HCT116 (cell line): ENCODE measurements at regions not wholly inside any gene's neighbourhood (a gene's known extent, or its start where the extent isn't known, plus 50 kb on each side); places are given as distances from the start of the nearest gene placed in this dataset.

Experiments
- ATAC-seq: fragments of 200-7000 bp; cut with Tn5 transposase; 2 replicates; pipeline ENCODE4 v1.9.1; 2020; ENCODE audit warnings: mild to moderate bottlenecking, moderate library complexity
- BruUV-seq: library from RNA; stranded (reverse); fragments of 400-500 nt; replicated peaks from 2 replicates; lab custom pipeline; 2021; lab: Mats Ljungman, UMichigan
- CTCF ChIA-PET: fragments of 300-600 bp; sonication (Branson Sonifier 250); formaldehyde crosslinking; loops from one replicate; lab custom pipeline; 2021; ENCODE audit warnings: antibody characterized with exemption; lab: Charles Lee
- POLR2A ChIA-PET: fragments of 300-600, 350-600 bp; sonication (Branson Sonifier 250); formaldehyde crosslinking; loops from one replicate; lab custom pipeline; 2021; ENCODE audit warnings: antibody characterized with exemption; lab: Charles Lee
- RAD21 ChIA-PET, 2 experiments: fragments of 300-600 bp; sonication (Branson Sonifier 250); formaldehyde crosslinking; loops; one replicate each; lab custom pipeline; 2023; ENCODE audit warnings: low total read pairs in 2 of 2; ENCODE audit not compliant: uncharacterized antibody in 2 of 2, unreplicated experiment in 2 of 2, low non-redundant PET in 1 of 2; lab: Charles Lee
- DNase-seq: peaks from one replicate; pipeline ENCODE4 v3.0.0-alpha.2; 2010; ENCODE audit warnings: low read depth, low spot score
- H2AFZ ChIP-seq: fragments of 200-600 bp; shearing (Covaris generic), sonication (generic); 2 replicates; pipeline ENCODE4 v1.6.1; 2017; ENCODE audit warnings: low read depth, mixed run types, mixed read lengths, antibody characterized with exemption, low read length; ENCODE audit not compliant: poor library complexity, severe bottlenecking
- H3K27ac ChIP-seq: 2 replicates; pipeline ENCODE4 v1.5.1; 2012; ENCODE audit warnings: low read depth, low read length
- H3K27me3 ChIP-seq: fragments of 200-600 bp; sonication (generic); 2 replicates; pipeline ENCODE4 v1.6.1; 2016; ENCODE audit warnings: mixed run types, low read length, mixed read lengths; ENCODE audit not compliant: insufficient read depth
- H3K36me3 ChIP-seq, 2 experiments: fragments of 200-500 bp in 1 of 2; fragments of 200-600 bp in 1 of 2; sonication (Bioruptor generic) in 1 of 2; sonication (generic) in 1 of 2; 2 replicates each; pipeline versions ENCODE4 v1.5.1 to v1.6.1; 2014 to 2016; ENCODE audit warnings: low read length in 2 of 2, inconsistent platforms in 1 of 2, mixed read lengths in 1 of 2, mixed run types in 1 of 2; ENCODE audit not compliant: insufficient read depth in 2 of 2, control insufficient read depth in 1 of 2
- H3K4me1 ChIP-seq, 2 experiments: fragments of 200-600 bp in 1 of 2; sonication (generic) in 1 of 2; 2 replicates each; pipeline versions ENCODE4 v1.5.1 to v1.6.1; 2012 to 2017; ENCODE audit warnings: low read length in 2 of 2, inconsistent platforms in 1 of 2, mild to moderate bottlenecking in 1 of 2, mixed read lengths in 1 of 2, mixed run types in 1 of 2, moderate library complexity in 1 of 2; ENCODE audit not compliant: insufficient read depth in 2 of 2, control insufficient read depth in 1 of 2
- H3K4me2 ChIP-seq: fragments of 200-600 bp; sonication (generic); 2 replicates; pipeline ENCODE4 v1.6.1; 2017; ENCODE audit warnings: mixed run types, low read length, mixed read lengths
- H3K4me3 ChIP-seq, 2 experiments: fragments of 200-600 bp in 1 of 2; sonication (generic) in 1 of 2; replicated peaks in 1 of 2; 2 replicates each; pipeline ENCODE4 v1.5.1; 2011 to 2016; ENCODE audit warnings: low read length in 2 of 2, control low read depth in 1 of 2, low read depth in 1 of 2, mild to moderate bottlenecking in 1 of 2, mixed read lengths in 1 of 2, mixed run types in 1 of 2
- H3K79me2 ChIP-seq: fragments of 200-600 bp; sonication (generic); 2 replicates; pipeline ENCODE4 v1.6.1; 2017; ENCODE audit warnings: mild to moderate bottlenecking, mixed run types, low read length, moderate library complexity, mixed read lengths; ENCODE audit not compliant: insufficient read depth
- H3K9ac ChIP-seq: fragments of 200-600 bp; sonication (generic); 2 replicates; pipeline ENCODE4 v1.6.1; 2016; ENCODE audit warnings: low read length, mixed read lengths
- H3K9me2 ChIP-seq: fragments of 200-600 bp; sonication (generic), shearing (Covaris generic); 2 replicates; pipeline ENCODE4 v1.6.1; 2017; ENCODE audit warnings: mixed run types, mild to moderate bottlenecking, moderate library complexity; ENCODE audit not compliant: insufficient read depth
- H3K9me3 ChIP-seq, 2 experiments: fragments of 200-500 bp in 1 of 2; fragments of 200-600 bp in 1 of 2; sonication (Bioruptor generic) in 1 of 2; sonication (generic) in 1 of 2; 2 replicates each; pipeline ENCODE4 v1.6.1; 2014 to 2017; ENCODE audit warnings: low read length in 2 of 2, mixed read lengths in 2 of 2, inconsistent platforms in 1 of 2, low read depth in 1 of 2, mild to moderate bottlenecking in 1 of 2, mixed run types in 1 of 2, moderate library complexity in 1 of 2; ENCODE audit not compliant: control insufficient read depth in 1 of 2, insufficient read depth in 1 of 2
- H4K20me1 ChIP-seq: fragments of 200-600 bp; sonication (generic), shearing (Covaris generic); 2 replicates; pipeline ENCODE4 v1.6.1; 2017; ENCODE audit warnings: mixed run types, mild to moderate bottlenecking, moderate library complexity; ENCODE audit not compliant: insufficient read depth
- CBX3 ChIP-seq: IDR thresholded peaks from 2 replicates; pipeline ENCODE4 v1.6.1; 2012; ENCODE audit warnings: low read depth
- CTCF ChIP-seq, 3 experiments: fragments of 200-600 bp in 1 of 3; sonication (generic) in 1 of 3; IDR thresholded peaks in 2 of 3; conservative IDR thresholded peaks in 1 of 3; 2 replicates each; pipeline ENCODE4 v1.5.1; 2012 to 2017; ENCODE audit warnings: low read depth in 2 of 3, low read length in 2 of 3, antibody characterized with exemption in 1 of 3, borderline replicate concordance in 1 of 3, control low read depth in 1 of 3, mild to moderate bottlenecking in 1 of 3, mixed read lengths in 1 of 3, mixed run types in 1 of 3, moderate library complexity in 1 of 3; ENCODE audit not compliant: insufficient read depth in 1 of 3
- ELF1 ChIP-seq: IDR thresholded peaks from 2 replicates; pipeline ENCODE4 v1.6.1; 2012; ENCODE audit warnings: low read depth, borderline replicate concordance
- EZH2 ChIP-seq: fragments of 200-600 bp; sonication (generic); IDR thresholded peaks from 2 replicates; pipeline ENCODE4 v1.6.1; 2017; ENCODE audit warnings: antibody characterized with exemption, mixed run types
- FOSL1 ChIP-seq: IDR thresholded peaks from 2 replicates; pipeline ENCODE4 v1.6.1; 2012; ENCODE audit warnings: low read depth
- POLR2AphosphoS5 ChIP-seq: IDR thresholded peaks from 2 replicates; pipeline ENCODE4 v1.6.1; 2011; ENCODE audit warnings: mild to moderate bottlenecking, low read depth, low read length, moderate library complexity
- SIN3A ChIP-seq: IDR thresholded peaks from 2 replicates; pipeline ENCODE4 v1.6.1; 2012; ENCODE audit warnings: low read depth
- SRF ChIP-seq: IDR thresholded peaks from 2 replicates; pipeline ENCODE4 v1.6.1; 2012; ENCODE audit warnings: low read depth
- YY1 ChIP-seq: IDR thresholded peaks from 2 replicates; pipeline ENCODE4 v1.6.1; 2011; ENCODE audit warnings: low read length, low read depth, moderate library complexity, mild to moderate bottlenecking; ENCODE audit not compliant: insufficient replicate concordance; ENCODE audit errors: extremely low read depth
- ZNF274 ChIP-seq: fragments of 200-500 bp; sonication (Bioruptor generic); IDR thresholded peaks from 2 replicates; pipeline ENCODE4 v1.6.1; 2014; ENCODE audit warnings: mild to moderate bottlenecking, low read depth, low read length, inconsistent platforms
- intact Hi-C: fragments of 100-400 bp; cut with micrococcal nuclease; formaldehyde crosslinking; loops from 2 replicates; pipeline ENCODE4 v1.10.0; 2022
- TF ChIP-seq, protein P1 (sequence below): IDR thresholded peaks from 2 replicates; pipeline ENCODE4 v1.6.1; 2011; ENCODE audit warnings: mild to moderate bottlenecking, low read length, moderate library complexity; ENCODE audit not compliant: insufficient replicate concordance; ENCODE audit errors: extremely low read depth

DNA sequence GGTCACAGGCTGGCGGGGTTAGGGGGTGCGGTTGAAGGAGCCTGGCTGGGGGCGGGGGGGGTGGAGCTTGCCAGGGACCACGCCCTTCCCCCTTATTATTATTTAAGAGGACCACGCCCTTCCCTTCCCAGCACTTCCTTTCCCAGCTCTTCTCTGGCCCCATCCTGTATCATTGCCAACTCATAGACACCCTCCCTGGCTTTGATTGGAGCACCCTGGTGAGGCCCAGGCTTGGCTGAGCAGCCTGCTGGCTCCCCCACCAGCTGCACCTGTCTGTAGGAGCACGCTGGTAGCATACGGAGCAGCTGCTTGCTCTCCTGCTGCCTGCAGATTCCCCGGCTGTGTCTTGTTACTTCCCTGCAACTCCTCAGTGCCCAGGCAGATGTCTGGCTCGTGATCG lies 62.5 kb upstream of the PDX1 start:
- ChIA-PET RAD21 (interaction anchor here in 1 of 2 experiments (0.6 kb wide), 1 partner anchor 12 kb away, joined by 3 read pairs; no protein-coding TSS in a partner anchor), POLR2A (no interaction called here)

DNA sequence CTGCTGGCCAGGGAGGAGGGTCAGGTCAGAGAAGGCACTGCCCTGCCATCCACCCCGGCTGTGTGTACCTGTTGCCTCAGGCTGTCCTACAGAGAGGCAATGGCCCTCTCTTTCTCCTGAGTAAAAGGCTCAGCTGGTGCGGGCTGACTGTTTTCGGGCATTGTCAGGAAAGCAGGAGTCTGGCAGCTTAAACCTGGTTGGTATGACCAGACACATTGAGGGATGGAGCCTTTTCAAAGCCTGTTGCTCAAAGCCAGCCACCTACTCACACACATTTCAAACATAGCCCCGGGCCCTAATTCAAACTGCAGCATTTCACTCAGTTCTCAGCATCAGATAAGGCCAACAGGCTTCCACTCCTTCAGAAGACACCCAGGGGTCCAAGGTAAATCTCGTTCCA lies 61.8 kb upstream of the PDX1 start:
- H3K4me2 ChIP-seq = no peak overlapping the region
- H2AFZ ChIP-seq = no peak overlapping the region
- no peaks in the 10 kb centered on the region for H4K20me1 ChIP-seq
- H3K36me3 ChIP-seq = no peaks in the 10 kb centered on the region
- no peak overlapping the region for H3K27ac ChIP-seq
- H3K9me2 ChIP-seq = no peaks in the 10 kb centered on the region
- H3K9me3 ChIP-seq = no peaks in the 10 kb centered on the region
- CTCF ChIA-PET = no interaction called here
- H3K27me3 ChIP-seq = no peaks in the 10 kb centered on the region; the same call in 1 of the 2 replicates
- intact Hi-C loops = no loop called here
- no peak overlapping the region for H3K4me3 ChIP-seq
- no peak overlapping the region for H3K9ac ChIP-seq
- ATAC-seq = no peak
- POLR2A ChIA-PET = no interaction called here
- RAD21 ChIA-PET = no interaction called here
- no peak for DNase-seq
- peaks cover 0 to 5% of the 10 kb centered on the region in 2 experiments; a peak in 2 of 4 replicates for H3K4me1 ChIP-seq
- BruUV-seq = no TSS peak
- no peaks in the 10 kb centered on the region for H3K79me2 ChIP-seq
- TF ChIP-seq EZH2 = no peak
- no peak for TF ChIP-seq CBX3
- TF ChIP-seq CTCF (IDR thresholded peaks at IDR 0.05 in 2 of 3, conservative IDR thresholded peaks at IDR 0.05 in 1 of 3; ENCODE audit: borderline replicate concordance in 1 of 3, insufficient read depth in 1 of 3, low read depth in 2 of 3, low read length in 2 of 3) = no peak
- no peak for TF ChIP-seq FOSL1
- no peak for TF ChIP-seq SRF
- TF ChIP-seq POLR2AphosphoS5 = no peak
- TF ChIP-seq, protein P1, sequence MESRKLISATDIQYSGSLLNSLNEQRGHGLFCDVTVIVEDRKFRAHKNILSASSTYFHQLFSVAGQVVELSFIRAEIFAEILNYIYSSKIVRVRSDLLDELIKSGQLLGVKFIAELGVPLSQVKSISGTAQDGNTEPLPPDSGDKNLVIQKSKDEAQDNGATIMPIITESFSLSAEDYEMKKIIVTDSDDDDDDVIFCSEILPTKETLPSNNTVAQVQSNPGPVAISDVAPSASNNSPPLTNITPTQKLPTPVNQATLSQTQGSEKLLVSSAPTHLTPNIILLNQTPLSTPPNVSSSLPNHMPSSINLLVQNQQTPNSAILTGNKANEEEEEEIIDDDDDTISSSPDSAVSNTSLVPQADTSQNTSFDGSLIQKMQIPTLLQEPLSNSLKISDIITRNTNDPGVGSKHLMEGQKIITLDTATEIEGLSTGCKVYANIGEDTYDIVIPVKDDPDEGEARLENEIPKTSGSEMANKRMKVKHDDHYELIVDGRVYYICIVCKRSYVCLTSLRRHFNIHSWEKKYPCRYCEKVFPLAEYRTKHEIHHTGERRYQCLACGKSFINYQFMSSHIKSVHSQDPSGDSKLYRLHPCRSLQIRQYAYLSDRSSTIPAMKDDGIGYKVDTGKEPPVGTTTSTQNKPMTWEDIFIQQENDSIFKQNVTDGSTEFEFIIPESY = no peak
- no peak for TF ChIP-seq SIN3A

More for the DNA sequence above, 62.5 kb upstream of the PDX1 start:
- CTCF ChIA-PET = no interaction called here
- ATAC-seq = 0 out of 2 replicates have a peak, but pooled peaks have one; percentile 14
- no peaks in the 10 kb centered on the region for H3K9me2 ChIP-seq
- TF ChIP-seq YY1 = no peak
- TF ChIP-seq CTCF (IDR thresholded peaks at IDR 0.05 in 2 of 3, conservative IDR thresholded peaks at IDR 0.05 in 1 of 3; ENCODE audit: borderline replicate concordance in 1 of 3, insufficient read depth in 1 of 3, low read depth in 2 of 3, low read length in 2 of 3) = no peak
- TF ChIP-seq ELF1 = no peak
- no peak for TF ChIP-seq ZNF274
- TF ChIP-seq, all 23 proteins: peak for 0
- Histone ChIP-seq H3K9me3 (no peaks in the 10 kb centered on the region), H3K27me3 (no peaks in the 10 kb centered on the region; the same call in 1 of the 2 replicates), H3K36me3 (no peaks in the 10 kb centered on the region), H4K20me1 (no peaks in the 10 kb centered on the region), H3K27ac (no peak overlapping the region), H3K4me2 (no peak overlapping the region), H3K79me2 (no peaks in the 10 kb centered on the region), H2AFZ (no peak overlapping the region), H3K4me3 (no peak overlapping the region), H3K4me1 (peaks cover 0 to 5% of the 10 kb centered on the region in 2 experiments; a peak in 2 of 4 replicates), H3K9ac (no peak overlapping the region)
- BruUV-seq = no TSS peak
- DNase-seq = no peak
- intact Hi-C loops = no loop called here
